ENCODE measurements at regions not wholly inside any gene's neighbourhood (a gene's known extent, or its start where the extent isn't known, plus 50 kb on each side); places are given as distances from the start of the nearest gene placed in this dataset.
A peak's percentile ranks its signal among the peaks of the same experiment; 100 is the strongest.
"Not testable (repeated sequence)": the region's sequence is repeated elsewhere in the genome, so short reads cannot be mapped to it uniquely, and the experiment has no call there.

GRCh38 chr21:21860888-21861287, 862.7 kb downstream of the NCAM2 start:
- no peak for ATAC-seq

GRCh38 chr21:21864321-21864840, 866.2 kb downstream of the NCAM2 start:
- ATAC-seq = no peak

- ATAC-seq = peak; percentile 90
These were observed 899.2 kb downstream of the NCAM2 start for GRCh38 chr21:21897275-21897883.

- ATAC-seq = no peak
These were observed 900.6 kb downstream of the NCAM2 start for GRCh38 chr21:21898801-21899200.

- ATAC-seq = not testable (repeated sequence)
These were observed 904.2 kb downstream of the NCAM2 start for GRCh38 chr21:21902416-21902815.

GRCh38 chr21:21907271-21907670, 909.1 kb downstream of the NCAM2 start:
- no peak for ATAC-seq

- no peak for ATAC-seq
These were observed 917.6 kb downstream of the NCAM2 start for GRCh38 chr21:21915816-21916215.

- ATAC-seq = no peak
These were observed 923.4 kb downstream of the NCAM2 start for GRCh38 chr21:21921410-21922232.

- no peak for ATAC-seq
These were observed 931.0 kb downstream of the NCAM2 start for GRCh38 chr21:21929226-21929625.

- no peak for ATAC-seq
These were observed 931.6 kb downstream of the NCAM2 start for GRCh38 chr21:21929789-21930188.

GRCh38 chr21:21952566-21952965, 954.4 kb downstream of the NCAM2 start:
- ATAC-seq = no peak

GRCh38 chr21:21955204-21955603, 957.0 kb downstream of the NCAM2 start:
- no peak for ATAC-seq

- ATAC-seq = no peak
These were observed 959.3 kb downstream of the NCAM2 start for GRCh38 chr21:21957490-21957889.

- no peak for ATAC-seq
These were observed 965.7 kb downstream of the NCAM2 start for GRCh38 chr21:21963911-21964310.

GRCh38 chr21:21968810-21969209, 970.6 kb downstream of the NCAM2 start:
- ATAC-seq = no peak

GRCh38 chr21:21969211-21969610, 971.0 kb downstream of the NCAM2 start:
- ATAC-seq = no peak

GRCh38 chr21:21971384-21971783, 973.2 kb downstream of the NCAM2 start:
- ATAC-seq = no peak

GRCh38 chr21:21973806-21974205, 975.6 kb downstream of the NCAM2 start:
- ATAC-seq = no peak

GRCh38 chr21:21996891-21997290, 998.7 kb downstream of the NCAM2 start:
- no peak for ATAC-seq

GRCh38 chr21:21997390-21998333, 999.5 kb downstream of the NCAM2 start:
- ATAC-seq = no peak

- no peak for ATAC-seq
These were observed 1021.6 kb downstream of the NCAM2 start for GRCh38 chr21:22019766-22020165.

- ATAC-seq = no peak
These were observed 1022.0 kb downstream of the NCAM2 start for GRCh38 chr21:22020221-22020620.

- not testable (repeated sequence) for ATAC-seq
These were observed 1025.7 kb downstream of the NCAM2 start for GRCh38 chr21:22023896-22024295.
